RPMI8226 (cell line): ENCODE measurements at regions not wholly inside any gene's neighbourhood (a gene's known extent, or its start where the extent isn't known, plus 50 kb on each side); places are given as distances from the start of the nearest gene placed in this dataset.
"Not testable (repeated sequence)": the region's sequence is repeated elsewhere in the genome, so short reads cannot be mapped to it uniquely, and the experiment has no call there.

ENCODE experiments used
- DNase-seq: peaks from one replicate; pipeline ENCODE4 v3.0.0-alpha.2; 2015

DNA sequence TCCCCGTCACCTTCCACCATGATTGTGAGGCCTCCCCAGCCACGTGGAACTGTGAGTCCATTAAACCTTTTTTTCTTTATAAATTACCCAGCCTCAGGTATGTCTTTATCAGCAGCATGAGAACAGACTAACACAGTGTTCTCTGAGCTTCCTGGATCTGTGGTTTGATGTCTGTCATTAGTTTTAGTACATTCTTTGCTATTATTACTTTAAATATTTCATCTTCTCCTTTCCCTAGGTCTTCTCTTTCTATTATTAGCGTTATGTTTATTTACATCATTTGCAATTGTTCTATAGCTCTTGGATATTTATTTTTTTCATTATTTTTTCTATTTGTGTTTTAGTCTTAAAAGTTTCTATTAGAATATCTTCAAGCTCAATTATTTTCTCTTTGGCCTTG is 1293.4 kb downstream of the GATA3 start:
- not testable (repeated sequence) for DNase-seq

DNA sequence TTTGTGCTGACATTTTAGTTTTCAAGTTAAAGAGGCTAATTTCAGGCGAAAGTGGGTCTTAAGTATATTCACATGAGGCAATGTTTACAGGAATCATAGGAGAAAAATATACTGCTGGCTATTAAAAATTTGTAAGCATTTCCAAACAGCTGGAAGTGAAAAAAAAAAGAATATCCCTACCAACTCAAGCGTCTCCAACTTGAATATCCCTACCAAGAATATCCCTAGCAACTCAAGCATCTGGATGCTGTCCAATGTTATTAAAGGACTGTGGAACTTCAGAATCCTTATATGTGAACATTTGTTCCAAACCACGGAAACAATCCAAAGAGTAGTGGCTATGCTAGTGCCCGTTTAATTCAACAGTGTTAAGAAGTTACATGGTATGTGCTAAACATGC is 1303.0 kb downstream of the GATA3 start:
- no peak for DNase-seq

DNA sequence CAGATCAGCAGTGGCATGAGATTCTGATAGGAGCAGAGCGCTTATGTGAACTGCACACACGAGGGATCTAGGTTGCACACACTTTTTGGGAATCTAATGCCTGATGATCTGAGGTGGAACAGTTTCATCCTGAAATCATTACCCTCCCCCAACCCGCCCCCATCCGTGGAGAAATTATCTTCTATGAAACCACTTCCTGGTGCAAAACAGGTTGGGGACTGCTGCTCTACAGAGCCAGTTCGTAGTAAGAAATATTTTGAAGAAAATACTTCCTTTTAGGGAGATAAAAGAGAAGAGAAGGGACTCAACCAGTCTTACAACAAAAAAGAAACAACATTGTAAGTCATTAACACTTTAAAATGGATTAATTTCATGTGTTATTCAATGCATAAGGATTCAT is 1308.2 kb downstream of the GATA3 start:
- DNase-seq, result no peak

DNA sequence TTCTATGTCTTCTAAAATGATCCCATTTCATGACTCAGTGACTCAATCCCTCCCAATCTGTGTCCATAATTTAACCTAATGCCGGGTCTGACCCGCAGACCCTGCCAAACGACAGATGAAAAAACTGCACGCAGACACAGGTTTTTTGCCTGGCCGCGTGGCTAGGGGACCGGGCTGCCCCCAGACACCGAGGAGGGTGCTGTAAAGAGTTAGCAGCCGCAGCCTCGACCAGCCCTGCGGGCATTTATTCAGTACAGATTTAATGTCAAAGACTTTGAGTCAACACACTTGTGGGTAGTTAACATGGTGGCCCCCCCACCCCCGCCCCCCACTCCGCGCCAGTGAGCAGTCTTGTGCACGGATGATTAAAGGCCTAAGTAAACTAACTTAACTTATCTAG is 1324.7 kb downstream of the GATA3 start:
- DNase-seq, result no peak

DNA sequence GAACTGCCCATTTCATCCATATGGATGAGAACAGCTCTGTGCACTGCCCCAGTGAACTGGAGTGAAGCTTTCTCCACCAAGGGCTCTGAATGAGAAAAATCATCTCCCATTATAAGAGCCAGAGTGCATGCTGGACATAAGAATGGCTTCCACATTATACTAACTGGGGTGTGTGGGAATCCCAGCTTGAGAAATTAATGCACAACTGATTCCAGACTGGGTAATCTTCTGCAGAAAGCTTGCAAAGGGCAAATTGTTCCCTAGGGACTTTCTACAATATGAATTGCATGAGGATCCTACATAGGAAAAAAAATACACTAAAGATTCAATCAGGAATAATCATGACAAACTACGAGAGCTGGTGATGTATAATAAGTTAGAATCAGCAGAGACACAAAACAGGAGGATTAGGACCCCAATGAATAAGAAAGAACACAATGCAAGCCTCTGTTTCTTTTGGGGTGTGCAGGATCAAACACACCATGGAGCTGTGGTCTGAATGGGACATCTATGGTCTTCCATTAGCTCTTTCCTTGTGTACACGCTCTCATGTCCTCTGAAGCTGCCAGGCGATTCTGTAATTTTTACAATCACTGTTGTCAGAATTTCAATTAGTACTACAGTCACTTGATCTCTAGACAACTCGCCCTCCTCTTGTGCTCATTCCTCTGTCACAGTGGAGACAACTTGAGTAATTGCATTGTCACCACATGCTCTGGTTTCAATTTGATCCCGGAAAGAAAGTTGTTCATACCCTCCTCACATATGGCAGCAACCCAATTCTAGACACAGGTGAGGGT is 1327.4 kb downstream of the GATA3 start:
- DNase-seq, result no peak

DNA sequence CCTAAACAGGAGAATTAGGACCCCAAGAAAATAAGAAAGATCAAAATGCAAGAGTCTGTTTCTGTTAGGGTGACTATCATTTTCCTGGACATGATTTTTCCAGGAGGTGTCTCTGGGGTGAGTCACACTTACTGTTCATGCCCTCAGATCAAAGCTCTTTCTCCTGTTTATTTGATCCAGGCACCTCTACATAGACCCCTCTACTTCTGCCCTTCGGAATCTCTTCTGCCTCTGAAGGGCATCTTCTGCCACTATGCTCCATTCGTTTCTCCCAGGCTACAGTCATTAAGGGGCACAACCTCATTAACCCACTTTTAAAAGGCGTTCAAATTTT is 1328.0 kb downstream of the GATA3 start:
- no peak for DNase-seq

DNA sequence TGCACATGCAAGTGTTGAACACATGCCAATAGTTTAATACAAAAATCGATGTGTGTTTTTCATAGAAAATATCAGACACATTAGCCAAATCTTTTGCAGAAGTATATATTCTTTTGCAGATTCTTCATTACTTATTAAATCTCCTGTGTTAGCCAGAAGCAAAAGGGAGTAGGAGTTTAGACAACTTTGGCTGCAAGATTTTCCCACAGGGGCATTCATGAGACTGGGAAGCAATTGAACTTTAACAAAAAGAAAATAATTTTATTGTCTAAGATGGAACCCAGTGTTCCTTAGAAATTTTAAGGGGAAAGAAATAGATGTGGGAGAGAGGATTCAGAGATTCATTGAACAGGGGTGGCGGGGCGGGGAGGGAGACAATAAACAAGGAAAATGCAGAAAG is 1336.0 kb downstream of the GATA3 start:
- DNase-seq, result no peak

DNA sequence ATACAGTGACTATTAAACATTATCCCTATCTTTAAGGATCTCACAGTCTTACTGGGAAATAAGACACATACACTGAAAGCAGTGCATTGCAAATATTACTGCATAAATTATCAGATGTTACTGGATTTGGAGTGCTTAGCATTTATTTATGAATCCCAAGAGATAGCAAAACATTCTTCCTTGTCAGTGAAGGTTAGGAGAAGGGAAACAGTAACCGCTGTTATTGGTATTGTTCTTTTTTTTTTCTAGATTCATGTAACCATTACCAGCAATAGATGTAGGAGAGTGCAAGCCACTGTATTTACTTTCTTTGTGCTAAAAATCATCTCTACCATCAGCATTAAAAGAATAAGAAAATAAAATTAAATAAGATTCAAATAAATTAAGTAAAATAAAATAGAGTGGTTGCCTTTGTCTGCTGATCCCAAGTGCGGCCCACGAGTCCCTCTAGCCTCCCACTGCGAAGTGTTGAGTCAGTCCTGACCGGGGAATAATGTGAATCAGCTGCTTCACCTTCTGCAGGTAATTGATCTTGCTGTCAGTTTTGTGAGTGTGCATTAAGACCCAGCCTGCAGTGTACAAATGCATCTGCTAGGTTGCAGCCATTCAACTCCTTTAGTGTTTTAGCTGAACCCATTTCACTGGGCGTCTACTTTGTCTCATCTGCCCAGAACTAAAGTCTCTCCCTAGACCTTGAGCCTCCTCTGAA is 1344.9 kb downstream of the GATA3 start:
- DNase-seq, result no peak

DNA sequence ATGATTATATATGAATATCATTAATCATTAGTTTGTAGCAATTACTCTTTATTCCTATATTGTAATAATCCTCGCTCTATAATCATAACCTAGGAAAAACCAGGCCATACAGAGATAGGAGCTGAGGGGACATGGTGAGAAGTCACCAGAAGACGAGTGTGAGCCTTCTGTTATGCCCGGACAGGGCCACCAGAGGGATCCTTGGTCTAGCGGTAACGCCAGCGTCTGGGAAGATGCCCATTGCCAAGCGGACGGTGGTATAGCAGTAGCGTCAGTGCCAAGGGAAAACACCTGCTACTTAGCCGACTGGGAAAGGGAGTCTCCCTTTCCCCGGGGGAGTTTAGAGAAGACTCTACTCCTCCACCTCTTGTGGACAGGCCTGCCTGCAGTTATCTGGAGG is 1347.6 kb downstream of the GATA3 start:
- peak; percentile 23 for DNase-seq

DNA sequence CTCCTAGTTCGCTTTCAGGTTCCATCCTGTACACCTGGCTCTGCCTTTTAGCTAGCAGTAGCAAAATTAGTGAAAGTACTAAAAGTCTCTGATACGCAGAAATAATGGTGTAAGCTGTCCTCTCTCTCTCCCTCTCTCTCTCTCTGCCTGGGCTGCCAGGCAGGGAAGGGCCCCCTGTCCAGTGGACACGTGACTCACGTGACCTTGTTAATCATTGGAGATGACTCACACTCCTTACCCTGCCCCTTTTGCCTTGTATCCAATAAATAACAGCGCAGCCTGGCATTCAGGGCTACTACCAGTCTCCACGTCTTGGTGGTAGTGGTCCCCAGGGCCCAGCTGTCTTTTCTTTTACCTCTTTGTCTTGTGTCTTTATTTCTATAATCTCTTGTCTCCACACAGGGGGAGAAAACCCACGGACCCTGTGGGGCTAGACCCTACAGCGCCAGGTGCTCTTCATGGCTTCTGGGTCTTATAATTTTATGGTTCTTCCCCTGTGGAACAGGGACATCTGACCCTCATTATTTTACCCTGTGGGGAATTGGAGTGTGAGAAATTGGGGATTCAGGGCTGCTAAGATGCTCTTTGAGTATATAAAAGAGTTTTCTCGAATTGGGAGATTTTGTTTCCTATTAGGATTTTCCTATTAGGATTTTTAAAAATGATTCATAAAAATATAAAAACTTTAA is 1348.2 kb downstream of the GATA3 start:
- DNase-seq, result not testable (repeated sequence)

DNA sequence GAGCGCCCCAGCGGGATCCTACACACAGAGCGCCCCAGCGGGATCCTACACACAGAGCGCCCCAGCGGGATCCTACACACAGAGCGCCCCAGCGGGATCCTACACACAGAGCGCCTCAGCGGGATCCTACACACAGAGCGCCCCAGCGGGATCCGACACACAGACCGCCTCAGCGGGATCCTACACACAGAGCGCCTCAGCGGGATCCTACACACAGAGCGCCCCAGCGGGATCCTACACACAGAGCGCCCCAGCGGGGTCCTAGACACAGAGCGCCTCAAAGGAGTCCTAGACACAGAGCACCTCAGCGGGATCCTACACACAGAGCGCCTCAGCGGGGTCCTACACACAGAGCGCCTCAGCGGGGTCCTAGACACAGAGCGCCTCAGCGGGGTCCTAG is 1352.7 kb downstream of the GATA3 start:
- DNase-seq, result not testable (repeated sequence)

DNA sequence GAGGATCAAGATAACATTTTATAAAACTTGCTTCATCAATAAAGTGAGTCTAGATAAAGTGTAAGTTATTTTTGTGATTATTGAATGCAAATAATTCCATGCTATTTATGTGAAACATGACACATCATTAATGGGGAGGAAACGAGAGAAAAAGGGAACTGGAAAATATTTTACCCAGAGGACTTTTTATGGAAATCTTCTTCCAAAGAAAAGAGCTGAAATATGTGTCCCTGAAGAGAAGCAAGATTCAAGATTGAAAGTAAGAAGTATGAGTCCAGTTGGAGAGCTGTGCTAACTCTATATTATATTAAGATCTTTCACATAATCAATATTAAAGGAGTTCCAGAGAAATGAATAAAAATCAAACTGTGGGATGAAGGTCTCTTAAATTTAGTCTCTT is 1361.8 kb downstream of the GATA3 start:
- no peak for DNase-seq

DNA sequence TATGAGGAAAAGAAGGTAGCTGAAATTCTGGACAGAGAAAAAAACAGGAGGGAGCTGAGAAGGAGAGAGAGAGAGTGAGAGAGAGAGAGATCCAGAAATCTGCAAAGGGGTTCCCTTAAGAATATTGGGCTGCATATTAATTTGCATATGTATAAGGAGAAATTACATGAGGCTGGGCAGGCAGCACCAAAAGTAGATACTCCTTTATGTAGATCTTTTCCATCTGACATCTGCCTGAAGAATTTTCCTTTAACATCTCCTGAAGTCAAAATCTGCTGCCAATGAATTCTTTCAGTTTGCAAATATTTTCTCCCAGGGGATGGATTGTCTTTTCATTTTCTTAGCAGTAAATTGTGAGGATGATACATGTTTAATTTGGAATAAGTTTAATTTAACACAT is 1365.3 kb downstream of the GATA3 start:
- no peak for DNase-seq

DNA sequence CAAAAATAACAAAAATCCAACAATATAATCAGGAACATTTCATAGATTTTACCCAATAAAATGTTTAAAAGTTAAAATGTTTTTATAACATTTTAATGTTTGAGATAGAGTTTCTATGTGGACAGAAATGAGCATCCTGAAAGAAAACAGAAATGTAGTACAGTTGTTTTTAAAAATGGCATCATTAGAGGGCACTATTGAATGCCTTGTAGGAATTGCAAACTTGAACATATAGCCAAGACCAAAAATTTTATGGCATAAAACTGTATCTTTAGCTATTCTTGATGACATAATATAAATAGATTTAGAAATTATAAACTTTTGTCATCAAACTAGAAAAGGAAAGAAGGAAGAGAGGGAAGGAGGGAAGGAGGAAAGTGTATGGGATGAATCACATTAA is 1372.7 kb downstream of the GATA3 start:
- no peak for DNase-seq

DNA sequence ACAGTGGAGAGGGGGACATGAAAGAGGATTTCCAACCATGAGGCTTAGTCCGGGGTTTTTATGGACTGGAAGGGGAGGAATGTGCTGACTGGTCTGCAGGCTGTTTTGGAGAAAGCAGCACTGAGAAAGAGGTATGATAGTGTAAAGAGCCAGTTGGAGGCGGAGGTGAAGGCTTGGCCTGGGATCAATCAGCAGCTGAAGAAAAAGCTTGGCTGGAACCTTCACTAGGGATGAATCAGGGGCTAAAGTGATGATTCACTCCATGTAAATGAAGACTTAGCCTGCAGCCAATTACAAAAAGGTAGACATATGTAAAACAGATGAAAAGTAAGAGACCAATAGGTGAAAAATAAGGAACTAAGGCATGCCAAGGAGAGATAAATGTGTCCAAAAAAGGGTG is 1382.6 kb downstream of the GATA3 start:
- no peak for DNase-seq

DNA sequence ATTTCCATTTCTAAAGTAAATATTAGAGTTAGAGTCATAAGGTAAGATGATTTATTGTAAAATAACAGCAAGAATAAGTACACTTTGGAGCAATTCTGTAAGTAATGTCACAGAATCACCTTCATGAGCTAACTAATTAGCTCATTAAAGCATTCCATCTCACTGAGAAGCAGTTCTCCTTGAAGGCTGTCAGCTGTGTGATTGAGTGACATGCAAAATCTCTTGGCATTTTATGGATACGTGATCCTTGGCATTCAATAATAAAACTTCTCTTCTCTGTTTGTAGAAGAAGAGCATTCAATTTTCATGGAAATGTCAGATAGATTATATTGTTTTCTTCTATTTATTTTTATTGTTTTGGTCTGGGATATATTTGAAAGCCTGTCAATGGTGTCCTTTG is 1389.3 kb downstream of the GATA3 start:
- no peak for DNase-seq

DNA sequence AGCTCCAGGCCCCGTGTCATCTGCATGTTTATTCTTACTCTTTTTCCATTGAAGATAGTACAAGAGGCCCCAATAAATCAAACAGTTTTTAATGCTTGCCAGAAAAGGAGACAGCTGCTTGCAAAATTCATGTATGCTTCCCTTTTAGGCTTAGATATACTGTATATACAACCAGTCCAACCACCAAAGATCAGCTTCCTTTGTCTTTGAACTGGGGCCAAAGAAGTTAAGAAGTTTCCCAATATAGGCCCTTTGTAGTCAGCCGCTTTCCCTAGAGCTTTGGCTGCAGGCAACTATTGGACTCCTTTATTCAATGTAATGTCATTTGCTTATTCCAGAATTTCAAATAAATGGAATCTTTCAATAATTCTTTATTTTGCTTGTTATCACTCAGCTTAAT is 1395.0 kb downstream of the GATA3 start:
- no peak for DNase-seq

DNA sequence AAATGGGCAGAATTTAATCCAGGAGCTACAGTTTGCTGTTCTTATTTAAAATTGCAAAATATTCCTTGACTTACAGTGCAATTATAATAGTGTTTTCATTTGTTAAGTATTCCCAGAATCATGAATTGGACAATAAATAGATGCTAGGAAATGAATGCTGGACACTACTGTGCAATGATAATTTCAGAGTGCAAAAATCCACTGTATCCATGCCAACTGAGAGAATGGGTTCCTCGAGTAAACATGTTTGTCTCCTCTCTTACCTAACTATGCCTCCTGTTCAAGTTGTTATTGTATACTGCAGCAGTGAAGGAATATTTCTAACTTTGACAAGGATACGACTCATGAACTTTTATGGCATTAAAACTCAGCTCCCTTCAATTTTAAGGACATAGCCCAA is 1396.3 kb downstream of the GATA3 start:
- DNase-seq, result no peak

DNA sequence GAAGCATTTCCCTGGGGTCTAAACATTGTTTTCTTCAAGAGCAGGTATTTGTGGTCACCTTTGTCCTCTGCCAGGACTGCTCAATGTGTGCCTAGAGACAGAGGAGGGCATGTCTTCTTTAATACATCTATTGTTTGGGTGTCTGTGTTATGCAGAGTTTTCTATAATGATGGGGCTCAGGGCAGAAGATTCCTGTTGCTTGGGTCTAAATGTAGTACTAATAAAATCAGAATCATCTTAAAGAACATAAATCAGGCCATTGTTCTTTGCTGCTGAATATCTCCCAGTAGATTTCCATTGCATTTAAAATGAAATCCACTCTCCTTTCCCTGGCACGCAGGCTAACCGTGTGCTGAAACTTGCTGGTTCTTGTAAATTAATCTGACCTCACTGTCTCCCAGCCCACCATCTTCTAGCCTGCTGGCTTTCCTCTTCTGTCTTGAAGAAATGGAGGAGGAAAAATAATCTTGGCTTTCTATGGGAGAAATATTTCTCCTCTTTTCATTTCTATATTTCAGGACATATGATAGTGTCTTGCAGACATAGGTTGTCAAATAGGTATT is 1396.8 kb downstream of the GATA3 start:
- no peak for DNase-seq

DNA sequence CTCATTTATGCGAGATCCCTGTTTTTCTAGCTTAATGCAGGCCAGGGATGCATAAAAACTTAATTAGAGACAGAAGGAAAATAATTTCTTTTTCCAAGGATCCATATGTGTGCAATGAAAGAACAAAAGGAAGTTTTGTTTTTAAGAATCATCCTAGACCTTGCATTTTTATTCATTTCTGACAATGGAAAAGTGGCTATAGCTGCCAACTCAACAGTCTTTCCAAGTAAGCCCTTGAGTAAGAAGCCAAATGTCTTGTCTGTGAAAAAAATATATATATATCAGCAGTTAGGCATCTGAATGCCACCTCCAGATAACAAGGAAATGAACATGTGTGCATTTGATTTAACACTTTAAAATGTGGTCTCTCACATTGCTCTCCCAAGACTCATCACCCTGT is 1397.6 kb downstream of the GATA3 start:
- no peak for DNase-seq

DNA sequence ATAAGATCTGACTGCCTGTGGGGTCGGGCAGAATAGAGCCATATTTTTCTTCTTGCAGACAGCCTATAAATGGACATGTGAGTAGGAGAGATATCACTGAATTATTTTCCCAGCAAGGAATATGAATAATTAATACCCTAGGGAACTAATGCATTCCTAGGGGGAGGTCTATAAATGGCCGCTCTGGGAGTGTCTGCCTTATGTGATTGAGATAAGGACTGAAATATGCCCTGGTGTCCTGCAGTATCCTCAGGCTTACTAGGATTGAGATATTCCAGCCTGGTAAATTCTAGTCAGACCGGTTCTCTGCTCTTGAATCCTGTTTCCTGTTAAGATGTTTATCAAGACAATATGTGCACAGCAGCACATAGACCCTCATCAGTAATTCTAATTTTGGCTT is 1399.4 kb downstream of the GATA3 start:
- not testable (repeated sequence) for DNase-seq

DNA sequence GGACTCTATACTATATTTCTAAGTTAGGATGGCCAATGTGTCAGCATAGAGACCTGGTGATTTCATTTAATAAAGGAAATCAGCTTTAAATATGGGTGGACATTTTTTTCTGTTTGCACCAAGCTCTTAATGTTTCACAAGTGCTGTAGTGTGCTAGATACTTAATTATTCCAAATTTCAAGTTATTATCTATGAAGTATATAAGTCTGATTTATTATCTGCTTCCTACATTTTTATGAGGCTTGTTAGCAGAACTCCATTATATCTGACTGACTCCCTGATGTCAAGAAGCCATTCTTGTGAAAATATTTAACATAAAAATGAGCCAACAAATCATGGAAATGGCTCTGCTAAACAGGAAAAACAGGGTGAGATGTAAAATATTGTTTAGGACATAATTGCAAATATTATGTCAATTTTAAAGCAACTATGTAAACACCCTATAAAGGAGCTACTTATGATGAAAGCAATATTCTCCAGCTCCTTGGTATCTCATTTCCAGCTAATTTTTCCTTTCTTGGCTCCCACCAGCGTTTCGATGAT is 1415.2 kb downstream of the GATA3 start:
- DNase-seq, result no peak

DNA sequence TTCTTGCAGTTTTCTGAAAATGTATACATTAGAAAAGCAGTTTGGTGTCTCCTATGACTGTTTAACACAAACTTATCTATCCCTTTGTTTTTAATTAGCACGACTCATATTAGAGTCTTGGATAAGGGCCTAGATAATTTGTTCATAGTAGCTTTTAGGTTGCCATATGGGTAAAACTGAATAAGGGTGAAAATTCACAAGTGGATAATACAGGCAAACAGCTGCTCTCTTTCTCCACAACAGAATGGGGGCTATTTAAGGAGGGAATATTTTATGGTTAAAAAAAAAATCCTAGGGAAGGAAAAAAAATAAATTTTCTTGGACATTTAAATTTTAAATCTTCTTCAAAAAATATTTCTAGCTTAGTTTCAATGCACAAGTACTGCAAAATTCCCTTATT is 1416.1 kb downstream of the GATA3 start:
- no peak for DNase-seq

DNA sequence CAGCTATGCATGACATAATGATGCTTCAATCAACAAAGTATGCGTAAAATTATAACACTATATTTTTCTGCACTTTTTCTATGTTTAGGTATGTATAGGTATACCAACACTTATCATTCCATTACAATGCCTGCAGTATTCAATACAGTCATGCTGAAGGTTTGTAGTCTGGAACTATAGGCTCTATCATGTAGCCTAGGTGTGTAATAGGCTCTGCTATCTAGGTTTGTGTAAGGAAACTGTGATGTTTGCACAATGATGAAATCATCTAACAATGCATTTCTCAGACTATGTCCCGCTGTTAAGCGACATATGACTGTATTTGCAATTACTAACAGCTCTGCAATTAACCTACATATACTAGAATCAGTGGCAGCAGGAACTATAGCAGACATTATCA is 1447.5 kb downstream of the GATA3 start:
- DNase-seq, result no peak
